Panc1 (cell line): ENCODE measurements at regions not wholly inside any gene's neighbourhood (a gene's known extent, or its start where the extent isn't known, plus 50 kb on each side); places are given as distances from the start of the nearest gene placed in this dataset.

Experiments
- ATAC-seq: fragments of 200-7000 bp; cut with Tn5 transposase; 2 replicates; pipeline ENCODE4 v1.9.1; 2020; ENCODE audit warnings: mild to moderate bottlenecking, moderate library complexity
- BruUV-seq: library from RNA; stranded (reverse); fragments of 400-500 nt; replicated peaks from 2 replicates; lab custom pipeline; 2021; lab: Mats Ljungman, UMichigan
- CTCF ChIA-PET: fragments of 300-600 bp; sonication (Branson Sonifier 250); formaldehyde crosslinking; loops from one replicate; lab custom pipeline; 2022; ENCODE audit warnings: antibody characterized with exemption; lab: Charles Lee
- POLR2A ChIA-PET: fragments of 300-600 bp; sonication (Branson Sonifier 250); formaldehyde crosslinking; loops from one replicate; lab custom pipeline; 2022; ENCODE audit warnings: antibody characterized with exemption; lab: Charles Lee
- DNase-seq: peaks from one replicate; pipeline ENCODE4 v3.0.0-alpha.2; 2010; ENCODE audit warnings: low read depth, low spot score
- H3K27ac ChIP-seq: 2 replicates; pipeline ENCODE4 v1.5.1; 2011; ENCODE audit warnings: mild to moderate bottlenecking, low read length, inconsistent platforms
- H3K27me3 ChIP-seq: fragments of 200-500 bp; sonication (Bioruptor generic); 2 replicates; pipeline ENCODE4 v1.6.0; 2014; ENCODE audit warnings: low read length, inconsistent platforms; ENCODE audit not compliant: control insufficient read depth, insufficient read depth
- H3K36me3 ChIP-seq: fragments of 200-500 bp; sonication (Bioruptor generic); 2 replicates; pipeline ENCODE4 v1.5.1; 2014; ENCODE audit warnings: inconsistent platforms, mild to moderate bottlenecking, low read length, moderate library complexity; ENCODE audit not compliant: control insufficient read depth, insufficient read depth
- H3K4me1 ChIP-seq: 2 replicates; pipeline ENCODE4 v1.5.1; 2011; ENCODE audit warnings: inconsistent platforms, mild to moderate bottlenecking, low read length, moderate library complexity; ENCODE audit not compliant: control insufficient read depth, insufficient read depth
- H3K4me3 ChIP-seq, 2 experiments: 2 replicates each; pipeline ENCODE4 v1.5.1; 2011 to 2012; ENCODE audit warnings: low read depth in 2 of 2, low read length in 2 of 2, mild to moderate bottlenecking in 2 of 2, inconsistent platforms in 1 of 2, moderate library complexity in 1 of 2
- H3K9me3 ChIP-seq: fragments of 200-500 bp; sonication (Bioruptor generic); 2 replicates; pipeline ENCODE4 v1.5.1; 2014; ENCODE audit warnings: low read depth, mild to moderate bottlenecking, inconsistent platforms, low read length, moderate library complexity; ENCODE audit not compliant: control insufficient read depth, insufficient read depth
- POLR2AphosphoS5 ChIP-seq: IDR thresholded peaks from 2 replicates; pipeline ENCODE4 v1.6.1; 2012; ENCODE audit warnings: mild to moderate bottlenecking, low read depth, low read length, moderate library complexity
- REST ChIP-seq, 2 experiments: IDR thresholded peaks; 2 replicates each; pipeline ENCODE4 v1.6.1; 2011 to 2012; ENCODE audit warnings: low read depth in 2 of 2, control low read depth in 1 of 2, low read length in 1 of 2, mild to moderate bottlenecking in 1 of 2, moderate library complexity in 1 of 2; ENCODE audit not compliant: insufficient read depth in 1 of 2
- SIN3A ChIP-seq: IDR thresholded peaks from 2 replicates; pipeline ENCODE4 v1.6.1; 2012; ENCODE audit warnings: low read depth, mild to moderate bottlenecking, low read length, moderate library complexity, borderline replicate concordance; ENCODE audit not compliant: insufficient read depth
- TCF7L2 ChIP-seq: IDR thresholded peaks from 2 replicates; pipeline ENCODE4 v1.6.1; 2011; ENCODE audit warnings: mild to moderate bottlenecking, low read depth, low read length, inconsistent platforms
- in situ Hi-C: cut with HindIII; loops from 2 replicates; pipeline ENCODE4 v1.10.0; 2016; ENCODE audit warnings: low sequenced_read_pairs, low pct_unique_long_range_greater_than_20kb
- intact Hi-C: fragments of 100-400 bp; cut with micrococcal nuclease; formaldehyde crosslinking; loops from one replicate; pipeline ENCODE4 v1.10.0; 2022; ENCODE audit not compliant: unreplicated experiment
- TF ChIP-seq, protein P1 (sequence below): fragments of 450-650 bp; IDR thresholded peaks from 2 replicates; pipeline ENCODE4 v1.5.1; 2017; ENCODE audit warnings: mild to moderate bottlenecking

GRCh38 chr17:63203652-63204051 is 237.6 kb downstream of the TANC2 start:
- H3K27me3 ChIP-seq, result no peaks in the 10 kb centered on the region

DNA sequence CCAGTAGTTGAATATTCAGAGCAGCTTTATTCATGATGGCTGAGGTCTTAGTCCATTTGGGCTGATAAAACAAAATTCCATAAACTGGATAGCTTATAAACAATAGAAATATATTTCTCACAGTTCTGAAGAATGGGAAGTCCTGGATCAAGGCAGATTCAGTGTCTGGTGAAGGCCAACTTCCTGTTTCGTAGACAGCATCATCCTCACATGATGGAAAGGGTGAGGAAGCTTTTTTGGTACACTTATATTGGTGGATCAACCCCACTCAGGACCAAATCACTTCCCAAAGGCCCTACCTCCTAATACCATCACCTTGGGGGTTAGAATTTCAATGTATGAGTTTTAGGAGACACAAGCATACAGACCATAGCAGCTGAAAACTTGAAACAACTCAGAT is 224.2 kb downstream of the CYB561 start:
- no TSS peak for BruUV-seq
- in situ Hi-C loops, result no loop called here
- no peak for DNase-seq

More at GRCh38 chr17:63203652-63204051, 237.6 kb downstream of the TANC2 start:
- ATAC-seq, result no peak
- BruUV-seq, result no TSS peak
- in situ Hi-C loops, result no loop called here
- Histone ChIP-seq H3K4me3 (no peak overlapping the region), H3K36me3 (no peaks in the 10 kb centered on the region), H3K9me3 (peaks cover 3% of the 10 kb centered on the region; the same call in 1 of the 2 replicates), H3K27ac (no peak overlapping the region), H3K4me1 (no peaks in the 10 kb centered on the region)
- intact Hi-C loops, result no loop called here
- TF ChIP-seq REST (IDR thresholded peaks at IDR 0.05; ENCODE audit: insufficient read depth in 1 of 2, low read depth in 2 of 2, low read length in 1 of 2) (no peak), TCF7L2 (no peak), SIN3A (no peak), POLR2AphosphoS5 (no peak)
- TF ChIP-seq, protein P1, sequence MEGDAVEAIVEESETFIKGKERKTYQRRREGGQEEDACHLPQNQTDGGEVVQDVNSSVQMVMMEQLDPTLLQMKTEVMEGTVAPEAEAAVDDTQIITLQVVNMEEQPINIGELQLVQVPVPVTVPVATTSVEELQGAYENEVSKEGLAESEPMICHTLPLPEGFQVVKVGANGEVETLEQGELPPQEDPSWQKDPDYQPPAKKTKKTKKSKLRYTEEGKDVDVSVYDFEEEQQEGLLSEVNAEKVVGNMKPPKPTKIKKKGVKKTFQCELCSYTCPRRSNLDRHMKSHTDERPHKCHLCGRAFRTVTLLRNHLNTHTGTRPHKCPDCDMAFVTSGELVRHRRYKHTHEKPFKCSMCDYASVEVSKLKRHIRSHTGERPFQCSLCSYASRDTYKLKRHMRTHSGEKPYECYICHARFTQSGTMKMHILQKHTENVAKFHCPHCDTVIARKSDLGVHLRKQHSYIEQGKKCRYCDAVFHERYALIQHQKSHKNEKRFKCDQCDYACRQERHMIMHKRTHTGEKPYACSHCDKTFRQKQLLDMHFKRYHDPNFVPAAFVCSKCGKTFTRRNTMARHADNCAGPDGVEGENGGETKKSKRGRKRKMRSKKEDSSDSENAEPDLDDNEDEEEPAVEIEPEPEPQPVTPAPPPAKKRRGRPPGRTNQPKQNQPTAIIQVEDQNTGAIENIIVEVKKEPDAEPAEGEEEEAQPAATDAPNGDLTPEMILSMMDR, result no peak
- ChIA-PET CTCF (no interaction called here), POLR2A (no interaction called here)
- DNase-seq, result no peak

More for the DNA sequence above, 224.2 kb downstream of the CYB561 start:
- ChIA-PET CTCF (interaction anchor here (0.7 kb wide), 1 partner anchor 311 kb away, joined by 6 read pairs; no protein-coding TSS in a partner anchor), POLR2A (no interaction called here)
- Histone ChIP-seq H3K27me3 (no peaks in the 10 kb centered on the region), H3K4me3 (no peak overlapping the region), H3K27ac (no peak overlapping the region), H3K36me3 (no peaks in the 10 kb centered on the region), H3K9me3 (no peaks in the 10 kb centered on the region), H3K4me1 (no peaks in the 10 kb centered on the region)
- TF ChIP-seq POLR2AphosphoS5 (no peak), SIN3A (no peak), REST (IDR thresholded peaks at IDR 0.05; ENCODE audit: insufficient read depth in 1 of 2, low read depth in 2 of 2, low read length in 1 of 2) (no peak)
- TF ChIP-seq, protein P1, result no peak
- intact Hi-C loops, result no loop called here
- no peak for ATAC-seq
